Stimulated activated memory B cell treated with anti-CD40 and anti-IgM and Interleukin-4, amounts not matched to agents 10 μg/mL and 1 μg/mL and 100 μg/mL, for 72 hours (primary cell): ENCODE measurements at regions not wholly inside any gene's neighbourhood (a gene's known extent, or its start where the extent isn't known, plus 50 kb on each side); places are given as distances from the start of the nearest gene placed in this dataset.

Experiments used
- ATAC-seq: fragments of 150-1000 bp; cut with Tn5 transposase; 2 replicates; pipeline ENCODE4 v1.10.0; 2021
- H3K27ac Mint-ChIP-seq: one replicate; pipeline ENCODE4 v1.8.0; 2022; ENCODE audit warnings: mild to moderate bottlenecking, mixed read lengths
- H3K27me3 Mint-ChIP-seq: one replicate; pipeline ENCODE4 v1.8.0; 2022; ENCODE audit warnings: mixed read lengths
- H3K36me3 Mint-ChIP-seq: one replicate; pipeline ENCODE4 v1.8.0; 2022; ENCODE audit warnings: mixed read lengths
- H3K4me1 Mint-ChIP-seq: one replicate; pipeline ENCODE4 v1.8.0; 2022; ENCODE audit warnings: mixed read lengths
- H3K4me3 Mint-ChIP-seq: one replicate; pipeline ENCODE4 v1.8.0; 2022; ENCODE audit warnings: mild to moderate bottlenecking, moderate library complexity, mixed read lengths
- H3K9me3 Mint-ChIP-seq: one replicate; pipeline ENCODE4 v1.8.0; 2022; ENCODE audit warnings: mixed read lengths

GRCh38 chr3:157695103-157695502 is 191.9 kb upstream of the VEPH1 start:
- Mint-ChIP-seq H3K27ac (no peak overlapping the region), H3K27me3 (no peaks in the 10 kb centered on the region), H3K9me3 (peaks cover 6% of the 10 kb centered on the region), H3K36me3 (no peaks in the 10 kb centered on the region), H3K4me1 (no peaks in the 10 kb centered on the region), H3K4me3 (no peak overlapping the region)
- ATAC-seq = no peak

- Mint-ChIP-seq H3K27me3 (no peaks in the 10 kb centered on the region), H3K4me3 (no peak overlapping the region), H3K4me1 (no peaks in the 10 kb centered on the region), H3K9me3 (peaks cover 11% of the 10 kb centered on the region), H3K36me3 (no peaks in the 10 kb centered on the region), H3K27ac (no peak overlapping the region)
- no peak for ATAC-seq
Observed at GRCh38 chr3:157693762-157694161, 190.5 kb upstream of the VEPH1 start.

DNA sequence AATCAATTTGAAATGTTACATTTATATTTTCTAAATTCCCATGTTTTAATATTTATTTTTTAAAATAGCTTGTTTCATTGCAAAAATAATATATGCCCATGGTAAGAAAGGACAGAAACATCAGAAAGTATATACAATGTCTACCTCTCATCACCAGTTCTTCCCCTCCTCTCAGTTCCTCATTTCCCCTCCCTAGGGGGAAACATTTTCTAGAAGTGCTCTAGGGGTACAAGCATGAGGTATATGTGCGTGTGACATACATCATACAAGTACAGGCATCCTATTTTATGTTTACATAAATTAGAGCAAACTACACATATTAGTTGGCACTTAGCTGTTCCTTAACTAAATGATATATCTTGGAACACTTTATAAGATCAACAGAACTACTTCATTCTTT is 189.3 kb upstream of the VEPH1 start:
- no peaks in the 10 kb centered on the region for H3K36me3 Mint-ChIP-seq
- peaks cover 14% of the 10 kb centered on the region for H3K9me3 Mint-ChIP-seq

DNA sequence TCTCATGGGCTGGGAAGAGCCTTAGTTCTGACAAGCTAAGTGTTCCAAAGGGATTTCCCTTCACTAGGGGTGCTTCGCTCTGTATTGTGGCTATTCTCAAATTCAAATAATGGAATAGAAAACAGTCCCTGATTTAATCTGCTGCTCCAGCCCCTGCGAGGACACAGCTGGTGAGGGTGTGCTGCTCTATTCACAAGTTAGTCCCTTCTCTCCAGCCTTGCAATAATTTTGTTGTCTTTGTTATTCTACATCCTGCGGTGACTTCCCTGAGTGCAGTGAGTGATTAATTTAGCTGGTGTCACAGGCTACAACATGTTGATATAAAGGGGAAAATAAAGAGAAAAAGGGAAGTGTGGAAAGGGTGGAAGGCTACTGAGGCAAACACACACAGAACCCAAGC is 180.5 kb upstream of the VEPH1 start:
- ATAC-seq = no peak

More for the DNA sequence above, 189.3 kb upstream of the VEPH1 start:
- no peaks in the 10 kb centered on the region for H3K4me1 Mint-ChIP-seq
- H3K27ac Mint-ChIP-seq = no peak overlapping the region
- H3K27me3 Mint-ChIP-seq = no peaks in the 10 kb centered on the region
- H3K4me3 Mint-ChIP-seq = no peak overlapping the region
- peak; percentile 48 for ATAC-seq

GRCh38 chr3:157672061-157672460 is 168.8 kb upstream of the VEPH1 start:
- Mint-ChIP-seq H3K4me3 (no peak overlapping the region), H3K9me3 (no peaks in the 10 kb centered on the region), H3K36me3 (no peaks in the 10 kb centered on the region), H3K4me1 (no peaks in the 10 kb centered on the region), H3K27me3 (no peaks in the 10 kb centered on the region), H3K27ac (no peak overlapping the region)
- no peak for ATAC-seq

More for the DNA sequence above, 180.5 kb upstream of the VEPH1 start:
- Mint-ChIP-seq H3K27ac (no peak overlapping the region), H3K27me3 (no peaks in the 10 kb centered on the region), H3K4me3 (no peak overlapping the region), H3K4me1 (no peaks in the 10 kb centered on the region), H3K9me3 (peaks cover 8% of the 10 kb centered on the region), H3K36me3 (no peaks in the 10 kb centered on the region)

- no peak for ATAC-seq
- no peaks in the 10 kb centered on the region for H3K27me3 Mint-ChIP-seq
- no peak overlapping the region for H3K4me3 Mint-ChIP-seq
- H3K9me3 Mint-ChIP-seq = no peaks in the 10 kb centered on the region
- H3K27ac Mint-ChIP-seq = no peak overlapping the region
- H3K36me3 Mint-ChIP-seq = no peaks in the 10 kb centered on the region
- no peaks in the 10 kb centered on the region for H3K4me1 Mint-ChIP-seq
Observed at GRCh38 chr3:157671656-157672055, 168.4 kb upstream of the VEPH1 start.

DNA sequence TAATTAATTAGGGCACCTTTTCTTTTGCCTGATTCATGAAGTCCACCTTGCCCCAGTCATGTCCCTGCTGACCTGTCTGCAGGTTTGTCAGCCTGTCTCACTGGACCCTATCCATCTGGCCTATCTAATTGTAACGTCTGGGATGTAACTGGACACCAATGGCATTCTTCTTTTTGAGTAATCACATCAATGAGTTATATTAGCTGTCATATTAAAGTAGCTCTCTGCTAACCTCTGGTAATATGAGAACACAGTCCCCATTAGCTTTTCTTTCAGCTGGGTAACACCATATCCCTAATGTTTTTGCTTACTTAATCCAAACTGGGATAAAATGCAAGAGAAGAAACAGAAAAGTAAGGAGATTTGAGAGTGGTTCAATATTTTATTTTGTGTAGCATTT is 166.2 kb upstream of the VEPH1 start:
- Mint-ChIP-seq H3K27ac (no peak overlapping the region), H3K4me3 (no peak overlapping the region), H3K9me3 (no peaks in the 10 kb centered on the region), H3K36me3 (no peaks in the 10 kb centered on the region), H3K4me1 (no peaks in the 10 kb centered on the region), H3K27me3 (no peaks in the 10 kb centered on the region)
- ATAC-seq = no peak

- Mint-ChIP-seq H3K27me3 (no peaks in the 10 kb centered on the region), H3K36me3 (no peaks in the 10 kb centered on the region), H3K9me3 (no peaks in the 10 kb centered on the region), H3K4me1 (no peaks in the 10 kb centered on the region), H3K4me3 (no peak overlapping the region), H3K27ac (no peak overlapping the region)
- ATAC-seq = no peak
Observed at GRCh38 chr3:157667493-157667892, 164.3 kb upstream of the VEPH1 start.

DNA sequence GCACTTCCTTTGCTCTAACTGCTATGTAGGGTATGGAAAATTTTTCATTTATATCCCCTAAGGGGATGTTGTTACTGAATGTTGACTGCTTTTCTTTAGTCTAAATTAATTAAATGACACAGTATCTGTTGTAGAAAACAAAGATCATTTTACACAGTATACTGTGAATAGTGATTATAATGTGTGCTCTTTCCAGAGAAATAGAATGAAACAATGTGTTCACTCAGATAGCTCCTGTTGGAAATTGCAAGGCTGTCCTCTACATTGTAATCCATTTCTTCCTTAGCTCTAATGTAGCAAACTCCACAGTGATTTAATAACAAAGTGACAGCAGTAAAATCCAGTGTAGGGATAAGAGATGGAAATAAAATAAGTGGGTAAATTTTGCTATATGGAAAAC is 159.0 kb upstream of the VEPH1 start:
- Mint-ChIP-seq H3K27ac (no peak overlapping the region), H3K9me3 (no peaks in the 10 kb centered on the region)
- no peak for ATAC-seq

GRCh38 chr3:157660847-157661246 is 157.6 kb upstream of the VEPH1 start:
- H3K9me3 Mint-ChIP-seq = no peaks in the 10 kb centered on the region
- ATAC-seq = no peak
- no peaks in the 10 kb centered on the region for H3K4me1 Mint-ChIP-seq
- H3K27me3 Mint-ChIP-seq = peaks cover 9% of the 10 kb centered on the region
- no peak overlapping the region for H3K4me3 Mint-ChIP-seq
- H3K27ac Mint-ChIP-seq = no peak overlapping the region
- no peaks in the 10 kb centered on the region for H3K36me3 Mint-ChIP-seq

More for the DNA sequence above, 159.0 kb upstream of the VEPH1 start:
- no peaks in the 10 kb centered on the region for H3K36me3 Mint-ChIP-seq
- H3K4me3 Mint-ChIP-seq = no peak overlapping the region
- H3K27me3 Mint-ChIP-seq = peaks cover 9% of the 10 kb centered on the region
- no peaks in the 10 kb centered on the region for H3K4me1 Mint-ChIP-seq

DNA sequence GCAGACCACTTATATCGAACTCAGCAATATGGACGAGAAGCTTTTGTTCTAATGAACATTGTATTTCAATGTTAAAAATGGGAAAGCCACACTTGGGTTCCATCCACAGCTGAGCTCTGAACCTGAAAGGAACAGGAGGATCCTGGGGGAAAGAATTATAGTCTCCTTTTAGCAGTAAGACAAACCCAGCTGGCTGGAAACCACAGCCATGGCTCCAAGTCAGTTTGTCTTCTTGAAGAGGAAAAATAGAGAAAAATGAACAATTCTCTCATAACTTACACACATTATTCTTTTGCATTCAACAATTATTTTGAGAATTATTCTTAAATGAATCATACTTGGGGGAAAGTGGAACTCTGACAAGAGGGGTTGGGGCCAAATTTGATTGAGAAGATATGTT is 149.2 kb upstream of the VEPH1 start:
- ATAC-seq = no peak
- H3K36me3 Mint-ChIP-seq = no peaks in the 10 kb centered on the region
- no peaks in the 10 kb centered on the region for H3K9me3 Mint-ChIP-seq
- no peak overlapping the region for H3K27ac Mint-ChIP-seq
- H3K27me3 Mint-ChIP-seq = peaks cover 8% of the 10 kb centered on the region
- no peak overlapping the region for H3K4me3 Mint-ChIP-seq
- no peaks in the 10 kb centered on the region for H3K4me1 Mint-ChIP-seq

GRCh38 chr3:157650699-157651098 is 147.5 kb upstream of the VEPH1 start:
- Mint-ChIP-seq H3K36me3 (no peaks in the 10 kb centered on the region), H3K9me3 (no peaks in the 10 kb centered on the region)
- no peak for ATAC-seq

DNA sequence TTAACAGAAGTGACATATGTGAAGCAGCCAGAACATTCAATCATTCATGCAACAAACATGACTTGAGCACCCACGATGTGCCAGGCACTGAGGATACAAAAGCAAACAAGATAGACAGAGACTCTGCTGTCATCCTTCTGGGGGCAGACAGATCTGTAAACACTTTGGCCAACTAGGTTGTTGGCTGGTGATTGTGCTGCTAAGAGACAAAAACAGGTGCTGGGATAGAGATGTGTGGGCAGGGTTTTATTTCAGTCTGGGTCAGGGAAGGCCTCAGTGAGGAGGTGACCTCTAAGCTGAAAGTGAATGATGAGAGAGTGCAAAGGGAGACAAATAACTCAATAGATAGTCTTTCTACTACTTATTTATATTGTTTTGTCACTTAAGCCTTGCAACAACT is 147.0 kb upstream of the VEPH1 start:
- H3K36me3 Mint-ChIP-seq = no peaks in the 10 kb centered on the region
- H3K27ac Mint-ChIP-seq = no peak overlapping the region
- peaks cover 8% of the 10 kb centered on the region for H3K27me3 Mint-ChIP-seq
- no peaks in the 10 kb centered on the region for H3K9me3 Mint-ChIP-seq
- ATAC-seq = no peak
- no peak overlapping the region for H3K4me3 Mint-ChIP-seq
- H3K4me1 Mint-ChIP-seq = no peaks in the 10 kb centered on the region

More at GRCh38 chr3:157650699-157651098, 147.5 kb upstream of the VEPH1 start:
- Mint-ChIP-seq H3K27ac (no peak overlapping the region), H3K27me3 (peaks cover 8% of the 10 kb centered on the region), H3K4me1 (no peaks in the 10 kb centered on the region), H3K4me3 (no peak overlapping the region)

DNA sequence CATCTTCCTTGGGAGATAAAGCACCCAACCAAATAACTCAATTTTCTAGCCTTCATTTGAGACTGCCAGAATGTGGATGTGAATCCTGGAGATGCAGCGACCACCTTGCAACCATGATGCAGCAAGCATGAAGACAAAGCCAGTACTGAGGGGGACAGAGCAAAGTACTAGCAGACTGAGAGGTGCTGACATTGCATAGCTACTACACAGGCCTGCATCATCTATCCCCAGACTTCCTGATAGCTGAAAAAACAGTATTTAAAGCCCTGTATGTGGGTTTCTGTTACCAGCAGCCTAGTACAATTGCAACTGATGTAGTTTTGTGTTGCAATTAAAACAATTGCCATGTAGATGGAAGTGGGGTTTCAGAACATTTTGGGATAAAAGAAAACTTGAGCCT is 146.3 kb upstream of the VEPH1 start:
- no peak for ATAC-seq
- H3K36me3 Mint-ChIP-seq = no peaks in the 10 kb centered on the region
- no peak overlapping the region for H3K27ac Mint-ChIP-seq
- peaks cover 8% of the 10 kb centered on the region for H3K27me3 Mint-ChIP-seq
- H3K4me3 Mint-ChIP-seq = no peak overlapping the region
- no peaks in the 10 kb centered on the region for H3K4me1 Mint-ChIP-seq
- no peaks in the 10 kb centered on the region for H3K9me3 Mint-ChIP-seq

DNA sequence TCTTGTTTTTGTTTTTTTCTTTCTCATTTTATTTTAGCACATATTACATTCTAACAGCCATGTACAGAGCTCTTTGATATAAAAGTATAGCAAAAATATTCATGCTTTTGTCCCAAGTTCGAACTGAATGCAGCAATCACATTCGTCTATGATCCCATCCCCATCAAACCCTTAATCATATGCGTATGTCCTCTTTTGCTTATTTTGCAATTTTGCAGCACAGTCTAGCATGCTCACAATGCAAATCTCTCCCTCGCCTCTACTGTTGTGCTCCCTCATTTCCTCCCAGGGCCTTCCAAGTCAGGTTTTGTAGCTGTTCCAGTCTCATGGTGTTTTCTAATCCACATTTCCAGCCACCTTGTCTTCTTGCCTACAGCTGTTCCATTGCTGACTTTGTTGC is 144.6 kb upstream of the VEPH1 start:
- Mint-ChIP-seq H3K27ac (no peak overlapping the region), H3K27me3 (peaks cover 8% of the 10 kb centered on the region)

GRCh38 chr3:157639756-157640426 is 136.7 kb upstream of the VEPH1 start:
- Mint-ChIP-seq H3K4me1 (no peaks in the 10 kb centered on the region), H3K27me3 (peaks cover 11% of the 10 kb centered on the region), H3K36me3 (peaks cover 7% of the 10 kb centered on the region), H3K9me3 (peaks cover 9% of the 10 kb centered on the region), H3K27ac (no peak overlapping the region), H3K4me3 (no peak overlapping the region)
- no peak for ATAC-seq

More for the DNA sequence above, 144.6 kb upstream of the VEPH1 start:
- Mint-ChIP-seq H3K9me3 (no peaks in the 10 kb centered on the region), H3K36me3 (no peaks in the 10 kb centered on the region), H3K4me1 (no peaks in the 10 kb centered on the region), H3K4me3 (no peak overlapping the region)
- ATAC-seq = no peak
